ENCODE measurements at regions not wholly inside any gene's neighbourhood (a gene's known extent, or its start where the extent isn't known, plus 50 kb on each side); places are given as distances from the start of the nearest gene placed in this dataset.

DNA sequence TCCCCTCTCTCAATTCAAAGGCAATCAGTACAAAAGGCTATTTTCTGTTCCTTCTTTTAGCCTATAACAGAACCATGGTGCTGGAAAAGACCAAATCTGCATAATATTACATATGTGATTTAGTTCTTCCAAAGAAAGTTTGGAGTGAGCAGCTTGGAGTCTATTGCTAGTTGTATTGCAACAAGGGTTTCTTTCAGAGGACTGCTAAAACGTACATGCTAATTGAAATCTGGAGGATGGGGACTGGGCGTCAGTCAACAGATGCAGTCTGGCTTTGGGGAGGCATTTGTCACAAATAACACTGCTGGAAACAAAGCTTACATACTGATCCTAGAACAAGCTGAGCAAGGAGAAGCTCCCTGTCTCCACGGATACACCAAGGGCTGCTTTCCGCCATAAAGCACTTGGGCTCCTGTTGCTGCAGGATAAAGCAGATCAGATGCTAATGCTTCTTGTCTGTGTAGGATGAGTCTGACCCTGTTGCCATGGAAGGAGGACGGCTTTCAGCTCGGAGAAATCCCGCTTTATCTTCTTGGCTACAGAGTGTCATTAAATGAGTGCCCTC, 883.5 kb downstream of the SORCS1 start (continued):
- TF ChIP-seq, protein P1, sequence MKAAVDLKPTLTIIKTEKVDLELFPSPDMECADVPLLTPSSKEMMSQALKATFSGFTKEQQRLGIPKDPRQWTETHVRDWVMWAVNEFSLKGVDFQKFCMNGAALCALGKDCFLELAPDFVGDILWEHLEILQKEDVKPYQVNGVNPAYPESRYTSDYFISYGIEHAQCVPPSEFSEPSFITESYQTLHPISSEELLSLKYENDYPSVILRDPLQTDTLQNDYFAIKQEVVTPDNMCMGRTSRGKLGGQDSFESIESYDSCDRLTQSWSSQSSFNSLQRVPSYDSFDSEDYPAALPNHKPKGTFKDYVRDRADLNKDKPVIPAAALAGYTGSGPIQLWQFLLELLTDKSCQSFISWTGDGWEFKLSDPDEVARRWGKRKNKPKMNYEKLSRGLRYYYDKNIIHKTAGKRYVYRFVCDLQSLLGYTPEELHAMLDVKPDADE (IDR thresholded peaks at IDR 0.05): no peak
- TF ChIP-seq ZNF331 (CRISPR knock-in tag; IDR thresholded peaks at IDR 0.05; ENCODE audit: low read depth) (no peak), CREB1 (CRISPR knock-in tag; IDR thresholded peaks at IDR 0.05; ENCODE audit: low read depth) (no peak), STAT1 (IDR thresholded peaks at IDR 0.05; ENCODE audit: unreplicated experiment) (no peak), NANOG (IDR thresholded peaks at IDR 0.05; ENCODE audit: borderline replicate concordance) (no peak), ZNF114 (CRISPR knock-in tag; IDR thresholded peaks at IDR 0.05) (no peak)

DNA sequence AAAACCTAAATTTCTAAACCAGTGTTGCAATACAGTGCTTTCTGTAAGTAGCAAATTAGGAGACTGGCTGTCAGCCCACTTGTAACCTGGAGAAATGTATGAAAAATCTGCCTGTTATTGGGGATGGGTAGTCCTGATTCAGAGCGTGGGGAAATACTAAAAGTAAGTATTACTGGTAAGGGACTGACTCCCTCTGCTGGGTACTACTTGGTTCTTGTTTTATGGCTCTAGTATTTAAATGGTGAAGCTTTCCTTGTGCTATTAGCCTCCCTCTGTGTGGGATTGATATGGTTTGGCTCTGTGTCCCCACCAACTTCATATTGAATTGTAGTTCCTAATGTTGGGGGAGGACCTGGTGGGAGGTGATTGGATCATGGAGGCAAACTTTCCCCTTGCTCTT, 886.1 kb downstream of the SORCS1 start:
- Mint-ChIP-seq H3K9me3 (no peaks in the 10 kb centered on the region), H3K36me3 (ENCODE audit: low read depth) (no peaks in the 10 kb centered on the region), H3K4me1 (no peaks in the 10 kb centered on the region), H3K27ac (no peak overlapping the region), H3K27me3 (ENCODE audit: insufficient read depth, low read depth, poor library complexity) (no peaks in the 10 kb centered on the region), H3K4me3 (no peak overlapping the region)
- Histone ChIP-seq H3K27ac (ENCODE audit: low read depth) (no peak overlapping the region), H4K20me1 (replicated peaks; ENCODE audit: insufficient read depth) (no peaks in the 10 kb centered on the region), H3K4me2 (no peak overlapping the region), H3K27me3 (ENCODE audit: insufficient read depth) (no peaks in the 10 kb centered on the region), H3K79me2 (replicated peaks; ENCODE audit: insufficient read depth) (no peaks in the 10 kb centered on the region), H3K4me1 (ENCODE audit: insufficient read depth) (no peaks in the 10 kb centered on the region), H3F3A (replicated peaks; ENCODE audit: low read depth) (no peaks in the 10 kb centered on the region), H3K9me2 (ENCODE audit: insufficient read depth) (0 out of 2 replicates have a peak, but pooled peaks cover 4% of the 10 kb centered on the region), H3K36me3 (ENCODE audit: insufficient read depth) (no peaks in the 10 kb centered on the region), H2AFZ (no peak overlapping the region), H3K4me3 (no peak overlapping the region)
- DNase-seq (ENCODE audit: low spot score): peak; percentile 34
- TF ChIP-seq ZNF114 (CRISPR knock-in tag; IDR thresholded peaks at IDR 0.05) (no peak), EZH2phosphoT487 (IDR thresholded peaks at IDR 0.05; ENCODE audit: unreplicated experiment) (no peak), ZNF331 (CRISPR knock-in tag; IDR thresholded peaks at IDR 0.05; ENCODE audit: low read depth) (no peak)
- TF ChIP-seq, protein P2, sequence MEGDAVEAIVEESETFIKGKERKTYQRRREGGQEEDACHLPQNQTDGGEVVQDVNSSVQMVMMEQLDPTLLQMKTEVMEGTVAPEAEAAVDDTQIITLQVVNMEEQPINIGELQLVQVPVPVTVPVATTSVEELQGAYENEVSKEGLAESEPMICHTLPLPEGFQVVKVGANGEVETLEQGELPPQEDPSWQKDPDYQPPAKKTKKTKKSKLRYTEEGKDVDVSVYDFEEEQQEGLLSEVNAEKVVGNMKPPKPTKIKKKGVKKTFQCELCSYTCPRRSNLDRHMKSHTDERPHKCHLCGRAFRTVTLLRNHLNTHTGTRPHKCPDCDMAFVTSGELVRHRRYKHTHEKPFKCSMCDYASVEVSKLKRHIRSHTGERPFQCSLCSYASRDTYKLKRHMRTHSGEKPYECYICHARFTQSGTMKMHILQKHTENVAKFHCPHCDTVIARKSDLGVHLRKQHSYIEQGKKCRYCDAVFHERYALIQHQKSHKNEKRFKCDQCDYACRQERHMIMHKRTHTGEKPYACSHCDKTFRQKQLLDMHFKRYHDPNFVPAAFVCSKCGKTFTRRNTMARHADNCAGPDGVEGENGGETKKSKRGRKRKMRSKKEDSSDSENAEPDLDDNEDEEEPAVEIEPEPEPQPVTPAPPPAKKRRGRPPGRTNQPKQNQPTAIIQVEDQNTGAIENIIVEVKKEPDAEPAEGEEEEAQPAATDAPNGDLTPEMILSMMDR (conservative IDR thresholded peaks at IDR 0.05; ENCODE audit: low read depth in 2 of 2): peak; percentile 34 to 44
- TF ChIP-seq, protein P3, sequence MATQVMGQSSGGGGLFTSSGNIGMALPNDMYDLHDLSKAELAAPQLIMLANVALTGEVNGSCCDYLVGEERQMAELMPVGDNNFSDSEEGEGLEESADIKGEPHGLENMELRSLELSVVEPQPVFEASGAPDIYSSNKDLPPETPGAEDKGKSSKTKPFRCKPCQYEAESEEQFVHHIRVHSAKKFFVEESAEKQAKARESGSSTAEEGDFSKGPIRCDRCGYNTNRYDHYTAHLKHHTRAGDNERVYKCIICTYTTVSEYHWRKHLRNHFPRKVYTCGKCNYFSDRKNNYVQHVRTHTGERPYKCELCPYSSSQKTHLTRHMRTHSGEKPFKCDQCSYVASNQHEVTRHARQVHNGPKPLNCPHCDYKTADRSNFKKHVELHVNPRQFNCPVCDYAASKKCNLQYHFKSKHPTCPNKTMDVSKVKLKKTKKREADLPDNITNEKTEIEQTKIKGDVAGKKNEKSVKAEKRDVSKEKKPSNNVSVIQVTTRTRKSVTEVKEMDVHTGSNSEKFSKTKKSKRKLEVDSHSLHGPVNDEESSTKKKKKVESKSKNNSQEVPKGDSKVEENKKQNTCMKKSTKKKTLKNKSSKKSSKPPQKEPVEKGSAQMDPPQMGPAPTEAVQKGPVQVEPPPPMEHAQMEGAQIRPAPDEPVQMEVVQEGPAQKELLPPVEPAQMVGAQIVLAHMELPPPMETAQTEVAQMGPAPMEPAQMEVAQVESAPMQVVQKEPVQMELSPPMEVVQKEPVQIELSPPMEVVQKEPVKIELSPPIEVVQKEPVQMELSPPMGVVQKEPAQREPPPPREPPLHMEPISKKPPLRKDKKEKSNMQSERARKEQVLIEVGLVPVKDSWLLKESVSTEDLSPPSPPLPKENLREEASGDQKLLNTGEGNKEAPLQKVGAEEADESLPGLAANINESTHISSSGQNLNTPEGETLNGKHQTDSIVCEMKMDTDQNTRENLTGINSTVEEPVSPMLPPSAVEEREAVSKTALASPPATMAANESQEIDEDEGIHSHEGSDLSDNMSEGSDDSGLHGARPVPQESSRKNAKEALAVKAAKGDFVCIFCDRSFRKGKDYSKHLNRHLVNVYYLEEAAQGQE (IDR thresholded peaks at IDR 0.05; ENCODE audit: unreplicated experiment): no peak
- peak; percentile 72 for ATAC-seq

All from GM23338 (cell line).